Iris pigment epithelial cell (primary cell): ENCODE measurements at regions not wholly inside any gene's neighbourhood (a gene's known extent, or its start where the extent isn't known, plus 50 kb on each side); places are given as distances from the start of the nearest gene placed in this dataset.

Source experiments
- DNase-seq: peaks from one replicate; pipeline ENCODE4 v3.0.0-alpha.2; 2011; ENCODE audit warnings: low read depth

DNA sequence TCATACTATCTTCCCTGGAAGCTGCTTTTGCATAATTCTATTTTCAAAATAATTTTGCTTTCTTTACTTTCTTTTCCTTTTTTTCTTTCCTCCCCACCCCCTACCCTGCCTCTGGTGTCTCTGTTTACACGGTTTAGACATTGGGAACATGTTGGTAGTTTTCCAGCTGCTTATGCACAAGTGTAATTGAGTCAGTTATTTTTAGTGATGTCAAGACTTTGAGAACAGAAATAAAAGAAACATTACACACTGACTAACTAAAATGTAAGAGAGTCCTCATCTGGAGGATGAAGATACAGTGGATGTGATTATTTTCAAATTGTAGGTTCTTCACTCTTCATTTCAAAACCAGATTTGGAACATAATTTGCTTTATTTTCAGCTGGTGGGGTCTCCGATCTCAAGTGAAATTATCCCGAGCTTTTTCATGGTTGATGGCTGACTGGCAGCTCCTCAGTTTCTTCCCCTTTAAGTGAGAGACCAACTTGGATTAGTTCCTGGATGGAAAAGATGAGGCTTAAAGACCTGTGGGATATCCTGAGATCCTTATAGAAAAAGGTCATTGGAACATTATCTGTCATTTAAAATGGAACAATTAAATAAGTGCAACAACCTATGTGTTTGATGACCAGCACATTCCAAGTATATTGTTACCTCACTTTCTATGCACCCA, 154.4 kb upstream of the ZNF462 start:
- DNase-seq: peak; percentile 31

DNA sequence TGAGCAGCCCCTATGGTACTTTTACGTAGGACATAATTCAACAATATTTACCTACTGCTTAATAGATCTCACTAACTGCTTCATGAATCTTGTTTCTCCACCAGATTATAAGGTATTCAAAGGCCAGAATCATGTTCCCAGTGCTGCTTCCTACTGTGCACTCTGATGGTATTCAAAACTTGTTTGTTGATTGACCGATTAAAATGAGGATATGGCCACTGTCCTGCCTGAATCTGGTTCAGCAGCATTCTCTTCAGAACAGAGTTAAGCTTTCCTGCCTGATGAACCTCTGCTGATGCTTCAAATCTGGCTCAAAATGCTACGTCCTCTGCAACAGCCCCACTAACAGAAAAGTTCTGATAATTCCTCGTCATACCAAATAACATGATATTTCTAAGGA, 150.7 kb upstream of the ZNF462 start:
- DNase-seq: no peak

DNA sequence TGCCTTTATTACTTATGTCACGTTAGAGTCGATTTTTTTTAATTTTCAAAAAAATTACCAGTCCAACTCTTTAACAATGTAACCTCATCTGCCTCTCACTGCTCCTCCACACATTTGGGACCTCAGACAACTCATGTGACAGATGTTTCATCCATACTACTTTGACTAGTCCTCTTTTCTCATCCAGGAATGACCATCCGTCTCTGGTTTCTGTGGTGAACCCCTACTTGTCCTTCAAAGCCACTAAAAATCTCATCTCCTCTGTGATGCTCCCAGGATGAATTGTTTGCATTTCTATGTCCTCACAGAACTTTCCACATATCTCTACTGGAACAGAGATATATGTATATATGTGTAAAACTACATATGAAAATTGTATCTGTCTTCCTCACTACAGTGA, 149.8 kb upstream of the ZNF462 start:
- no peak for DNase-seq

DNA sequence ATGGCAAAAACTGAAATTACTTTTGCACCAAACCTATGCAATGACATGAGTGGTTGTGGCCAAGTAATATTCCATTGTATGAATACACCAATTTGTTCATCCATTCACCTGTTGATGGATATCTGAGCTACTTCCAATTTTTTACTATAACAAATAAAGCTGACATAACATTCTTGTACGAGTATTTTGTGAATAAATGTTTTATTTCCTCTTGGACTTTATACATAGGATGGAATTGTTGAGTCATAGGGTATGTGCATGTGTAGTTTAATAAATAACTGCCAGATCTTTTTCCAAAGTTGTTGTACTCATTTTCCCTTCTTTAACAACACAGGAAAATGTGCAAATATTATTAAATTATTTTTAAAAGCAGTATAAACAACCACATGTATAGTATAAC, 146.1 kb upstream of the ZNF462 start:
- DNase-seq: peak; percentile 45

DNA sequence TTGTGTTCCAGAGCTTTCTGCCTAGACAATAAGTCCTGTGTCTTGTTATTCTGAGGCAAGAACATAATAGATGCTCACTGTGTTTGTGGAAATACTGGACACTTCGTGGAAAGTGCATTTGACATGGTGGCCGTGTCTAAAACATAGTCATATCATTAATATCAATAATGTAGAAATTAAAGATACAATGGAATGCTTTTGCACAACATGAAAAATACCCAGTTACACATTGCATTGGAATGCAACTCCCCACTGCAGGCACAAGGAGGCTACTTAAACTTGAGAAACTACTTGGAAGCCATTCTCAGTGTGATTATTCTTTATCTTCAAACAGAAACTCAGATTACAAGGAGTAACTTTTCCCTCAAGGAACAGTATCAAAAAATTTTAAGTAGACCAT, 145.3 kb upstream of the ZNF462 start:
- DNase-seq: peak; percentile 92

DNA sequence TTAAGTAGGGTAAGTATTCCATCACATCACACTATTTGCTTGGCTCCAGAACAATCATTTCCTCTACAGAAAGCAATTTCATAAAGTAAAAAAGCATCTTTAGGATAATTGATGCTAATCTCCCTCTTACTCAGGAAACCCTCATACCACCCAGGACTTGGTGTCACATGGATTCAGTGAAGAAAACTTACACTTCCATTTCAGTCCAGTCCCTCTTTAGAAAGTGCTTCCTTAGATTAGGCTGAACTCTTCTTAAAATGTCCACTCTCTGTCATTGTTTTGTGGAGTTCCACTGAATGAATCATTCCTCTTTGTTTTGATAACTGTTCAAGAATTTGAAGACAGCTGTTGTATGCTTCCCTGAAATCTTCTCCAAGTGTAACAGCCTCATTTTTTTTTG, 144.0 kb upstream of the ZNF462 start:
- DNase-seq: peak; percentile 69

DNA sequence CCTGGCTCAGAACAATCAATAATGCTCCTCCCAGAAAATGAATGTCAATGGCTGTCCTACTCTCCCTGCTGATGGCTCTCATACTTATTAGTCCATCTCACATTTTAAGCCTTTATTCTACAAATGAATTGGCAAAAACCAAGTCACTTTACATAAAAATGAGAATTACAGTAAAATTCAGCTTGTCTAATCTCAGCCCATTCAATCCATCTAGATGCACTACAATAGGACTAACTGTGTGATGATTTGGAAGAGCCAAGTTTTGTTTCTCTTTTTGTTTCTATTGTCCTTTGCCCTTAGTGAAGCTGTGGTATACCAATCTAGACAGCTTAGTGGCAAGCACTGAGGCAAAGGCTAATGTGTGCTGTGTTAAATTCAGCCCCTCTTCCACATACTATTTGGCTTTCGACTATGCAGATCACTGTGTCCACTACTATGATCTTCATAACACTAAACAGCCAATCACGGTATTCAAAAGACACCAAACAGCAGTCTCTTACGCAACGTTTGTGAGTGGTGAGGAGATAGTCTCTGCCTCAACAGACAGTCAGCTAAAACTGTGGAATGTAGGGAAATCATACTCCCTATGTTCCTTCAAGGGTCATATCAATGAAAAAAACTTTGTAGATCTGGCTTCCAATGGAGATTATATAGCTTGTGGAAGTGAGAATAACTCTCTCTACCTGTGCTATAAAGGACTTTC, 140.8 kb upstream of the ZNF462 start:
- DNase-seq: no peak

DNA sequence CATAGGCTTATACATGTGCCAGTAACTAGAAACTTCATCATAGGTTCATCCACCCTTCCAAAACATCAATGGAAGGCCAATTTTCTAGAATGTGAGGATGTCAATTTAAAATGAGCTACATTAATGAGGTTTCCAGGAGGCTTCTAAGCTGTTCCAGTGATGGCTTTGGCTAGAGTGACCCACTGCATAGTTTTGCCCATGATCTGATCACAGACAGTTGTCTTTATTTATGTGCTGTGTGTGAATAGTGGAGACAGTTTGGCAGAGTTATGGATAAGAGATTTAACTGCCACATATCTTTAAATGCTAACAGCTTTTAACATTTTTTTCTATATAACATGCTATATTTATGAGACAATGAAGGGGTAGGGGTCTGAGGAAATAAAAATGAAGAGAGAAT, 139.0 kb upstream of the ZNF462 start:
- no peak for DNase-seq

DNA sequence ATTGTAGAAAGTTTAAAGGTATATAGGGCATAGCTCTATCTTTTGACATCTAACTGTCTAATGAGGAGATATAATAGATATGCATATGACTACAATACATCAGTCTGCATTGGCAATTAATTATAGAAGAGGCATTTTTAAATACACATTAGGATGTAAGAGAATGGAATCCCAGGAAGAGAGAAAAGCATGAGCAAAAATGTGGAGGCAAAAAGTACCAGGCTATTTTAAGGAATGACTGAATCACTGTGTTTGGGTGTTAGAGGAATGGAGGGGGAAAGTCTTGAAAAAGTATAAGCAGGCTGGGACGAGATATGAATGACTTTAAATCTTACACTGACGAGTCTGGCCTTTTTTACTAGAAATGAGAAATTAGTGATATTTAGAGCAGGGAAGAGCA, 138.4 kb upstream of the ZNF462 start:
- no peak for DNase-seq

DNA sequence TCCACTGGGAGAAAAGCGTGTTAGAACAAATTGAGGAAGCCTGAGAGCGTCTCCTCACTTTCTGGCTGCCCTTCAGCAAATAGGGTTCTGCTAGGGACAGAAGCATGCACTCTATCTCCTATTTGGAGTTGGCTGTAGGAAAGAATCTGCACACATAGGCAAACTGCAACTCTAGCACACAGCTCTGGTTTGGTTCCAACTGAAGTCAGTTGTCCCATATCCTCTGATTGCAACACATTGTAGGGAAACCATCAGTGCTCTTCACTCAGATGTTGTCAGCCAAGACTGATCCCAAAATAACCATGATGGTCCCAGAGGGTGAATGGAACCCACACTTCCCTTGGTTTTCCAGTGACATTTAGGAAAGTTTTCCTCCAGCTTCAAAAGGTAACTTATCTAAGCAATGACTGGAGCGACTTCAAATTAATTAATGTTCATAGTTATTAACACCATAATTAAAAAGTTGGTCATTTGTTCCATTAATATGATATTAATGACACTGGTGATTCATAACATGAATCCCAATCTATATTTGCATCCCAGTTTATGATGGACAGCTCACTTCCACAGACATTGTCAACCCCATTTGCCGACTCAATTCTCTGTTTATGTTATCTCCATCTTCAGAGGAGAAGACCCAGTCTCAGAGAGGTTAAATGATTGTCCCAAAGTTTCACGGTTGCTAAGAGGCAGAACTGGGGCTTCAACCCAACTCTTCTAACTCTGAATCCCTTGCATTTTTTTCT, 136.7 kb upstream of the ZNF462 start:
- DNase-seq: no peak

DNA sequence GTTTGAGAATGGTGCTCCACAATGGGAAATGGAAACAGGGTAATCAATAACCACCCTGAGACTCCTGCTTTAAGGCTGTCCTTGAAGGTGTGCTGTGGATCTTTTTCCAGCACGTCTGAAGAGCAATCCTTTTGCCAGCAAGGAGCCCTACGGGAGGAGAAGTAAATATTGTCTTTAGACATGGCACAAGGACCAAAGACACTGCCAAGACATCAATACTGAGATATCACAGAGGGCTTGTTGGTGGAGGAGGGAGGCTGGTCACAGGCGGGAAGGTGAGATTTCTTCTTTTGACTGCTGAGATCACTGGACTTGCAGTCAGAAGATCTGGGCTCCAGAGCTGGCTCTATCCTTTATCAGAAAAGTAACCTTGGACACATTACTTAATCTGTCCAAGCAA, 135.0 kb upstream of the ZNF462 start:
- no peak for DNase-seq

DNA sequence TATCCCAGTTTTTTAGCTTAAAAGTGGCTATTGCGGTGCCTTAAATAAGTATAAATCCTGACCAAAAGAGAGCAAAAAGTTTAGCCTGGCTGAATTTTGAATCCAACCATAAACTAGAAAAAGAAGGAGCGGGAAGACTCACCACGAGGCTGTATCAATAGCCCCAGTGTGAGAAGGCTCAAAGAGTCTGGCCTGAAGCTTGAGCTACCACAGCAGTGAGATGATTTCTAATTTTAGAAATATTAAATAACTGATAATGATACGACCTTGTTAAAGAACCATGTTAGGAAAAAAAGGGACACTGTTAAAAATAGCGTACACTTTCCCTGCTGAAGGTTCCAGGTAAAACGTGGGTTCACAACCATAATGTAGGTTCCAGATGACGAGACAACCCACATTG, 134.1 kb upstream of the ZNF462 start:
- DNase-seq: no peak

DNA sequence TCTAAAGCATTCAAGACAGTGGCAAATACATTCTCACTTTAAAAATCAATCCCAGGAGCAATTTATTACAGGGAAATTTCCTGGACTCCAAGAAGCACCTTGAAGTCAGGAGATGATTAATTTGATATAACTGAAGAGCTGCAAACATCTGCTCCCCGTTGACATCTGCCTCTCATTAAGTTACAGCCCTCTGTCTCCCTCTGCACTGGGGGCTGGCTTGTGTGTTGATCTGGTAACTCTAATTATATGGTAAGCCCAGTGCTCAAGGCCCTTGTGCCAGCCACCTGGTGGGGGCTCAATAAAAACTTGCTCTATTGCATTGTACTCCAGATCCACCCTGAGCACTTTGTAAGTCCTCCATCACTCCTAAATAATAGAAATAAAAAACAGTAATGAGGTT, 131.1 kb upstream of the ZNF462 start:
- DNase-seq: no peak

DNA sequence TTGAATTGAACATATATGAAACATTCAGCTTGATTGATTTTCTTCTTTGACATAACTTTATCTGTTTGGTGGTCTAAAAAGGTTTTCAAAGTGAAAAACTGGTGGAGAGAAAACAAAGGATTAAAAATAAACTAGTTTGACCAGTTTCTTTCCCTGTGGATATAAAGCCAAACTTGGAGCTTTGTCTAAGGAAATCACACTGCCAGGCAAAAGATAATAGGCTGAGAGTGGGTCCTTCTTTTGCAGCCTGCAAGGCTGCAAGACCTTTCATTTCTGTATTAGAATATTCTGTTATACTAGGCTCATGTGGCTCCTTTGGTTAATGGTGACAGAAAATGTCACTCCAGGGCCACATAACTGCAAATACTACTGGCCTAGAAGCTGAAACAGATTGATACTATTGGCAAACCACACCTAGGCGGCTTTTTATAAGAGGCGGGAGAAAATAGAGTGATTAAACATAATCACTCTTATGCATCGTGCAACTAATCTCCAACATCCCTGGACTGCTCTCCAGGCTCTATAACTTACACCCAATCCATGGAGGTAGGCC, 129.1 kb upstream of the ZNF462 start:
- DNase-seq: no peak

DNA sequence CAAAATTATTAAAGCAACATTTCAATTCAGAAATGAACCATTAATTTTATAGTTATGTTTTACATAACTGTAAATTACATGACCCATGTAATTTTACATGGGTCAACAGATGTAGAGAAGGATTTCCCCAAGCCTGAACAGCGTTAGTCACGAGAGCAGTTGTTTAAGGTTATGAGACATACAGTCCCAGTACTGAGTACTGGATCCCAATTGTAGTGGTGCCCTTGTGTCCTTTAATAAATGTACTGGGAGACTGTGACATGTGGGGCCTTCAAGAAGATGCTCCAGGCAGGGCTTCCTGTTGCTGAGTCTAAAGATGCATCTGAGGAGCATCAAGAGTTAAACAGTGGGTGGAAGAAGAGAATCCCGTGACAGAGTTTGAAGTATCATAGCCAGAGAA, 125.5 kb upstream of the ZNF462 start:
- DNase-seq: no peak

DNA sequence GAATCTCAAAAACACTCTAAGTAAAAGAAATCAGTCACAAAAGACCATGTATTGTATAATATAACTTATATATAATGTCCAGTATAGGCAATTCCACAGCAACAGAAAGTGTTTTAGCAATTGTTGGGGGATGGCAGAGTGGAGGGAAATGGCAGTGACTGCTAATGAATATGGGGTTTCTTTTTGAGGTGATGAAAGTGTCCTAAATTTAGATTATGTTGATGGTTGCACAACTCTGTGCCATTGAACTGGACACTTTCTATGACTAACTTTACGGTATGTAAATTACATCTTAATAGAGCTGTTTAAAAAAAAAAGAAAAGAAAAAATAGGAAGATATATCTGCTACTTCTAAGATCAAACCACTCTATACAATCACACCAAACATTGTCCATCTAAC, 124.9 kb upstream of the ZNF462 start:
- no peak for DNase-seq

DNA sequence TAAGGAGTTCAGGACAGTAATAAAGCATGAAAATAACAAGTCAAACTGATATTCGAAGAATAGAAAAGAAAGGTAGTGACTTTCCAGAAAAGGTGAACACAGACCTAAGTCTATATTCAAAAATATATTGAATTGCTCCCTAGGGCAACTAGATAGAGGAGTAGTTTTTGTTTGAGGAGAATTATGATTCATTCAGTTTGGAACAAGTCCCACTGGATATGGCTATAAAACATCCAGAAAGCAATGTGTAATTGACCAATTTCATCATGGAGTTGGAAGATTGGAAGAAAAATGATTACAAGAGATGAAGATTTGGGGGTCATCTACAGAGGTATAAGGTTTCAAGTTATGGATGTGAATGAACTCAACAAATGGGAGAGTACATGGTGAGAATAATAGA, 117.5 kb upstream of the ZNF462 start:
- DNase-seq: peak; percentile 20

DNA sequence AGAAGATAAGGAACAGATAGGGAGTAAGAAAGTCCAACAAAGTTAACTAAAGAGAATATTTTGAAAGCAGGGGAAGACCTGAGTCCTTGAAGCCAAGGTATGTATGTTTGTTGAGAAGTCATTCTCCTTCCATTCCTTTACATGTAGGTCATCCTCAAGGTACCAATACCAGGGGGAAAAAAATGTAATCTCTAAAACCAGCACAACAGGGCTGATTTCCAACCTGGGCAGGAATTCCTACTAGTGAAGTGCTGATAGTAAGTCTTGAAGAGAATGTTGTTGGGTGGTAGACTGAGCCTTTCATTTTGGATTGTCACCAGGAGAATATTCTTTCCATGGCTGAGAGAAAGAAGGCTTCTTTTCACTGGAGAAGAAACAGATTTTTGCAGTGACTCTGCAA, 117.1 kb upstream of the ZNF462 start:
- DNase-seq: no peak

DNA sequence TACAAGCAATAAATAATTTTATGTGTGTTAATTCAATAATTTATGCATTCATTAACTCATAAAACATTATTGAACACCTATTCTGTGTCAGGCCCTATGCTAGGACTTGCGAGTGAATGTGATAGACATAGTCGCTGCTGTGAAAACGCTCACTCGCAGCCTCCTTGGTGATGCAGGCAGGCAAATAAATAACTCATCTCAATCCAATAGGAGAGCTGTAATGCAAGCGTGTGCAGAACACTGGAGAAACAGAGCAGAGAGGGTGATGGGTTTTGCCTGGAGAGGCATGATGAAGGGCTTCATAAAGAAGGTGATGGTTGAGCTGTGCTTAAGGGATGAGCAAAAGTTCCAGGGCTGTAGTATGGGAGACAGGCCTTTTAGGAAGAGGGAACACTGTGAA, 111.3 kb upstream of the ZNF462 start:
- no peak for DNase-seq

DNA sequence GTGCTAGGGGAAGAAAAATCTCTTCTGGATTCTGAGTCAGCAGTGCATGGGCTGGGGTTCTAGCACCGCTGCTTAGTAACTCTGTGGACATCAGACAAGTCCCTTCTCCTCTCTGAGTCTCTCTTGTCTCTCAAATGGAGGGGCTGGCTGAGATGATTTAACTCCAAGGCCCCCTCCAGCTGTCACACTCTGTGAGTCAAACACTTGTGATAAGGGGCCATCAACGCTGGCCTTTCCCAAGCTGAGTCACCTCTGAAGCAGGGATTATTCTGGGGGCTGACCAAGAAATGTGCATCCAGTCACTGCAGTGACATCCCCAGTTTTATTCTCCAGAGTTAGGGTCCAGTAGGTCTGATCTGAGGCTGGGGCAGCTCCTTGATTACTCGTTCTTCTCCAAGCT, 110.4 kb upstream of the ZNF462 start:
- DNase-seq: peak; percentile 13

DNA sequence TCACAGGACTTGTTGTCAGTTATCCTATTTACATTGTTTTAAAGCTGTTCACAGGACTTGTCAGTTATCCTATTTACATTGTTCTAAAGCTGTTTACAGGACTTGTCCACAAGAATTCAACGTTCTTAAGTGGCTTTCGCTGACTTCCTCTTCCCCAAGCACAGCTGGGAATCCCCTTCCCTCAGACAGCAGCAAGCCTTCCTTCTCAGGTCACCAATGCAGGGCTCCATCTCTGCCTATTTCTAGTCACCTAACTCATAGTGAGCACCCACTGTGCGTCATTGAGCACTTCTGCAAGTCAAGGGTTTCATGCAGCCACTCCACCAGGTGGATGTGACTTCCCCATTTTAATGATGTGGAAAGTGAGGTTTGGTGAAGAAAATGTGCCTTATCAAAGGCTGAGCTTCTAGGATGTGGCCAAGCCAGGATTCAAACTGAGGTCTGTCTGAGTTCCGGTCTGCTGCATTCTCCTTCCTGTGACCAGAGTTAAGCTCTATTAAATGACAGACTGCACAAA, 109.8 kb upstream of the ZNF462 start:
- peak; percentile 34 for DNase-seq

DNA sequence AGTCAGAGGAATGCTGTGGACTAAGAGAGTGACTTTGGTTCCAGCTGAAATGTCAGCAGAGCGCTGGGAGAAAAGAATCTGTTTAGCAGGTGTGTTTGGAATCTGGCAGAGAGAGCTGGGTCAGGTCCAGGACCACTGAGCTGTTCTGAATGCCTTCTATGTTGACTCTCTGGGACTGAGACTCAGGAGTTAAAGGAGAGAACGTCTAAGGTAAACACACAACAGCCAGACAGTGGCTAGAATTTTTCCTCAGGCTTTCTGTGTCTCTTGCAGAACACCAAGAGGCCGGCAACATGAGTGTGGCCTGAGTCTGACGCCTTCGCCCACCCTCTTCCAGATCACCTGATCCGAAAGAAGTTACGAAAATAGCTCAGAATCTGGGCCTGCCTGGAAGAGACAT, 107.2 kb upstream of the ZNF462 start:
- DNase-seq: peak; percentile 5

DNA sequence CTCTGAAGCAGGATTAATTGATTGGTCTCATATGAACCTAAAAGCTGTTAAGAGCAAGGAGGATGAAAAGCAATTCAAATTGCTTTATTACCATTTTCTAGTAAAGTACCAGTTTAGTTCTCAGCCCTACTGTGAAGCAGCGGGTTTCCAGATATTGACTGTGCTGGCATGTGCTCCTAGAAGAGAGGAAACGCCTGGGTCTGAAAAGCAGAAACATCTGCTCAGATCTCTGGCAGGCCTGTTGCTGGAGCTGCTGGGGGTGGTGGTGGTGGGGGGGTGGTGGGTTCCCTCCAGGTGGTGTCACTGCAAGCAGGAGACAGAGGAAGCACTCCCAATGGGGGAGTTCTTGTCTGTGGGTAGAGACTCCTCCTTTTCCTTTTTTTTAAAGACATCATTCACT, 105.5 kb upstream of the ZNF462 start:
- DNase-seq: no peak
